AG09309 (cell line): ENCODE measurements at regions not wholly inside any gene's neighbourhood (a gene's known extent, or its start where the extent isn't known, plus 50 kb on each side); places are given as distances from the start of the nearest gene placed in this dataset.

Experiments
- DNase-seq: peaks from one replicate; pipeline ENCODE4 v3.0.0-alpha.2; 2010; ENCODE audit warnings: low read depth
- H3K4me3 ChIP-seq: 2 replicates; pipeline ENCODE4 v1.5.1; 2011; ENCODE audit warnings: mild to moderate bottlenecking, low read depth, low read length, moderate library complexity; ENCODE audit not compliant: control insufficient read depth
- CTCF ChIP-seq: IDR thresholded peaks from 2 replicates; pipeline ENCODE4 v1.5.1; 2011; ENCODE audit warnings: mild to moderate bottlenecking, low read depth, low read length, inconsistent platforms; ENCODE audit not compliant: insufficient read depth, control insufficient read depth; ENCODE audit errors: missing control alignments

- no peak for TF ChIP-seq CTCF
- H3K4me3 ChIP-seq, result no peak overlapping the region
- no peak for DNase-seq
Observed at GRCh38 chr4:31043382-31044062, 323.4 kb downstream of the PCDH7 start.

- DNase-seq, result no peak
- no peak overlapping the region for H3K4me3 ChIP-seq
Observed at GRCh38 chr4:31045151-31045550, 325.0 kb downstream of the PCDH7 start.

DNA sequence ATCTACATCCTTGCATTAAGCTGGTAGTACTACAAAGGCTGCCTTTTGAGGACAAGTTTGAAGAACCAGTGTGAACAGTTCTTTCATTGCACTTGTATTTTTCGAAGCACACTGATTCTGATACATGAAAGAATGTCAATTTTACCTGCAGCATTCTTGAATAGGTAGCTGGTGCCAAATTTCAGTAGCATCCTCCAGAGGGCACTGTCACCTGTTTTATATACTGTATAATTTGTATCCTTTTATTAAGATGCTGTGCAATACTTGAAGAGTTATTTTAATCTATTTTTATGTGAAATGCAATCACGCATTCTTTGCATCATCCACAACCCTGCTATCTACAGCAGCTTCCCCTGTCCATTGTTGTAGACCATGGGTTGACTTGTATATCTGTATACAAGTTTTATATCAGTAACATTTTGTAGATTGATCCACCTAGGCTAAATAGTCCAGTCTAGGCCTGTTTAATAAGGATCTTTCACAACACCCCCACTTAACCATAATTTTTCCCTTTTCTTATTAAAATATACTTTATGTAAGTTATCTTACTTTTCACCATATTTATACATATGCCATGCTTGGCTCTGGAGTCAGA is 325.7 kb downstream of the PCDH7 start:
- TF ChIP-seq CTCF, result peak; percentile 57
- no peak overlapping the region for H3K4me3 ChIP-seq
- DNase-seq, result no peak

More at GRCh38 chr4:31045151-31045550, 325.0 kb downstream of the PCDH7 start:
- no peak for TF ChIP-seq CTCF

GRCh38 chr4:31051151-31051550 is 331.0 kb downstream of the PCDH7 start:
- no peak for DNase-seq
- TF ChIP-seq CTCF, result no peak
- no peak overlapping the region for H3K4me3 ChIP-seq

DNA sequence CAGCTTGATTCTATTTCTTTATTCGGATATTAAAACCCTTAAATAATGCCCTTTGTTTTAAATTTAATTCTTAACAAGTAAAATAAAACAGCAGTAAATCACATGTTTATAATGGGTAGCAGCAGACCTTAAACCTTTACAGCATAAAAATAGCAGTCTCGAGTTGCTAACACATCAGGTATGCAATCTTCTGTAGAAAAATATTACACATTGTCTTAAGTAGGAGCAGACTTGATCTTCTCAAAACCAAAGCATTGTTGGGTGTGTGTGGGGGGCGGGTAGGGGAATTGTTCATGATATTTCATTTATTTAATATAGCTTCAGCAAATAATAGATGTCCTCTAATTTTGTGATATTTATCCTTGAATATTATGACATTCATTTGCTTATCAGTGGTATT is 331.4 kb downstream of the PCDH7 start:
- DNase-seq, result peak; percentile 13
- no peak for TF ChIP-seq CTCF
- H3K4me3 ChIP-seq, result no peak overlapping the region

DNA sequence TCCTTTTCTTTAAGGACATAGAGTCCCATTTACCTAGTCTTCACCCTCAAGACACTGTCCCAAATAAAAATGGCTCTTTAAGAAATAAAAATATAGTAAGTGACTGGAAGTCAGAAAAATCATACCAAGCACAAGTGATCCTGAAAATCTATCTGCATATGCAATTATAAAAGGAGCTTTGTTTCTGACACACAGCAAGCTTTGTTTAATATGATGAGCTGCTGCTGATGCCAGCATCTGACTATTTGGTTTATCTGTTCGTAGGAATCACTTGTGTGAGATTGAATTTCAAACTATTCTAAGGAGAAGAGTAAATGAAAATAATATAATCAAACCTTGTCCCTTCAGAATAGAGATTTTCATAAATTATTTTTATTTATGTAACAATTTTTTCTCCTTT is 332.4 kb downstream of the PCDH7 start:
- no peak overlapping the region for H3K4me3 ChIP-seq
- no peak for DNase-seq
- TF ChIP-seq CTCF, result no peak

DNA sequence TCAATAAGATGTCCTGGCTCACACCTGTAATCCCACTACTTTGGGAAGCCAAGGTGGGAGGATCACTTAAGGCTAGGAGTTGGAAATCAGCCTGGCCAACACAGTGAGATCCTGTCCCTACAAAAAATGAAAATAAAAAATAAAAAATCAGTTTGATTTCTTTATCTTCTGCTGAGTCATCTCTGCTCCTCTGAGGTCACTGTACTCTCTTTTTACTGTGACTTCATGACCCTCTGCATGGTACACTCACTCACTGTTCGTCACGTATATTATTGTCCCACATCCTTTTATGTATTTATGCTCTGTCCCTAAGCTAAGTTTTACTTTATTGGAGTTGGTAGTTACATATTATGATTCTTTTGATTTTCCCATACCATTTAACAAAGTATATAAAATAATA is 333.3 kb downstream of the PCDH7 start:
- TF ChIP-seq CTCF, result no peak
- no peak overlapping the region for H3K4me3 ChIP-seq
- no peak for DNase-seq
